CD4-positive, alpha-beta T cell (primary cell): ENCODE measurements at regions not wholly inside any gene's neighbourhood (a gene's known extent, or its start where the extent isn't known, plus 50 kb on each side); places are given as distances from the start of the nearest gene placed in this dataset.

Experiments
- ATAC-seq: fragments of 200-7000 bp; cut with Tn5 transposase; one replicate; pipeline ENCODE4 v1.10.0; 2022; ENCODE audit warnings: mild to moderate bottlenecking; ENCODE audit not compliant: poor library complexity
- CTCF ChIA-PET: fragments of 350-600 bp; sonication (Branson Sonifier 250); formaldehyde crosslinking; loops from one replicate; lab custom pipeline; 2021; ENCODE audit warnings: antibody characterized with exemption, inconsistent platforms; lab: Charles Lee
- POLR2A ChIA-PET: fragments of 350-600 bp; sonication (Branson Sonifier 250); formaldehyde crosslinking; loops from one replicate; lab custom pipeline; 2021; ENCODE audit warnings: antibody characterized with exemption, inconsistent platforms; lab: Charles Lee
- DNase-seq, 14 experiments: peaks; one replicate each; pipeline ENCODE4 v3.0.0-alpha.2; 2013 to 2020; ENCODE audit warnings: mixed read lengths in 2 of 14
- H3K27ac ChIP-seq, 2 donors: one replicate each; pipeline versions ENCODE4 v1.5.1 to v1.7.0; 2013; ENCODE audit warnings: low read length in 2 of 2, low read depth in 1 of 2, mild to moderate bottlenecking in 1 of 2
- H3K27me3 ChIP-seq, 2 experiments: 1 replicate in 1 of 2; 2 replicates in 1 of 2; pipeline versions ENCODE4 v1.6.1 to v1.7.0; 2013; ENCODE audit warnings: low read length in 2 of 2, control low read depth in 1 of 2, mild to moderate bottlenecking in 1 of 2, moderate library complexity in 1 of 2; ENCODE audit not compliant: insufficient read depth in 2 of 2, control insufficient read depth in 1 of 2
- H3K36me3 ChIP-seq: one replicate; pipeline ENCODE4 v1.6.1; 2013; ENCODE audit warnings: low read length, control low read depth; ENCODE audit not compliant: insufficient read depth
- H3K4me1 ChIP-seq: one replicate; pipeline ENCODE4 v1.6.1; 2013; ENCODE audit warnings: low read length, control low read depth; ENCODE audit not compliant: insufficient read depth
- H3K4me3 ChIP-seq: one replicate; pipeline ENCODE4 v1.5.1; 2013; ENCODE audit warnings: mild to moderate bottlenecking, low read length, moderate library complexity
- H3K9me3 ChIP-seq, 2 experiments: 1 replicate in 1 of 2; 2 replicates in 1 of 2; pipeline versions ENCODE4 v1.6.1 to v1.7.0; 2013; ENCODE audit warnings: low read length in 2 of 2, mild to moderate bottlenecking in 2 of 2, control low read depth in 1 of 2, moderate library complexity in 1 of 2; ENCODE audit not compliant: control insufficient read depth in 1 of 2, insufficient read depth in 1 of 2
- H3K27ac Mint-ChIP-seq: one replicate; pipeline ENCODE4 v1.8.0; 2020; ENCODE audit warnings: mixed read lengths
- H3K27me3 Mint-ChIP-seq: one replicate; pipeline ENCODE4 v1.8.0; 2021; ENCODE audit warnings: mixed read lengths
- H3K36me3 Mint-ChIP-seq: one replicate; pipeline ENCODE4 v1.8.0; 2021; ENCODE audit warnings: low read depth, mixed read lengths
- H3K4me1 Mint-ChIP-seq: one replicate; pipeline ENCODE4 v1.8.0; 2021; ENCODE audit warnings: low read depth, mixed read lengths
- H3K4me3 Mint-ChIP-seq: one replicate; pipeline ENCODE4 v1.8.0; 2020; ENCODE audit warnings: mild to moderate bottlenecking, mixed read lengths
- H3K9me3 Mint-ChIP-seq: one replicate; pipeline ENCODE4 v1.8.0; 2020; ENCODE audit warnings: mixed read lengths
- intact Hi-C, 2 experiments: fragments of 100-400 bp; cut with DNase I in 1 of 2; cut with micrococcal nuclease in 1 of 2; formaldehyde crosslinking; loops; one replicate each; pipeline versions ENCODE4 v1.15.1 to v1.9.0; 2023 to 2025; cut with DNase I, micrococcal nuclease
- TF ChIP-seq, protein P1 (sequence below): fragments of 200-600 bp; IDR thresholded peaks from one replicate; pipeline ENCODE4 v1.8.0; 2022; ENCODE audit warnings: antibody characterized with exemption, mild to moderate bottlenecking

DNA sequence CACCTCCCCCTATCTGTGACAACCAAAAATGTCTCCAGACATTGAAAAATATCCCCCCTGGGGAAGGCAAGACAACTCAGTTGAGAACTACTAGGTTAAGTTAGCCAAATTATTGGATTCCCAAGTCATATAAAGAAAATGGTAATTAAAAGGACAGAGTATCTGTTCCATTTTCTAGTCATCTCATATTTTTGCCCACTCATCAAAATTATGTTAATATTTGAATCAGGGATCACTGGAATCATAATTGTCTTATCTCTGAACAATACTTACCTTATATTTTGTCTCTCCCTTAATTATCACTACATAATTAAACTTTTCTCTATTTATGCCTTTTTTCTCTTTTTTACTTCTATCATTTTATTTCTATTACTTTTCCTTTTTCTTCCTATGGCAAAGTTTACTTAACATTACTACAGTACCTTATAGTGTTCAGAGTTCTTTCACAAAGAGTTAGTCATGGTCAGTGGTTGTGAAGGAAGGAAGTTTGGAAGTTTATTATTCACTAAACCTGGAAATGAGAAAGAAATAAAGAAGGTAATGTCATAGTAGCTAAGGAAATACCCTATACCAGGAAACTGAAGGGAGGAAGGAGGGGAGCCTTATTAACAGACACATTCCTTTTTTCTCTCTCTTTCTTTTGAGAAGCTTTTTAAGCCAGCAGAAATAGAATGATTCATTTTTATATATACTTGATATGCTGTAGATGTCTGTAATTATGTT lies 332.9 kb downstream of the COL12A1 start:
- TF ChIP-seq, protein P1, sequence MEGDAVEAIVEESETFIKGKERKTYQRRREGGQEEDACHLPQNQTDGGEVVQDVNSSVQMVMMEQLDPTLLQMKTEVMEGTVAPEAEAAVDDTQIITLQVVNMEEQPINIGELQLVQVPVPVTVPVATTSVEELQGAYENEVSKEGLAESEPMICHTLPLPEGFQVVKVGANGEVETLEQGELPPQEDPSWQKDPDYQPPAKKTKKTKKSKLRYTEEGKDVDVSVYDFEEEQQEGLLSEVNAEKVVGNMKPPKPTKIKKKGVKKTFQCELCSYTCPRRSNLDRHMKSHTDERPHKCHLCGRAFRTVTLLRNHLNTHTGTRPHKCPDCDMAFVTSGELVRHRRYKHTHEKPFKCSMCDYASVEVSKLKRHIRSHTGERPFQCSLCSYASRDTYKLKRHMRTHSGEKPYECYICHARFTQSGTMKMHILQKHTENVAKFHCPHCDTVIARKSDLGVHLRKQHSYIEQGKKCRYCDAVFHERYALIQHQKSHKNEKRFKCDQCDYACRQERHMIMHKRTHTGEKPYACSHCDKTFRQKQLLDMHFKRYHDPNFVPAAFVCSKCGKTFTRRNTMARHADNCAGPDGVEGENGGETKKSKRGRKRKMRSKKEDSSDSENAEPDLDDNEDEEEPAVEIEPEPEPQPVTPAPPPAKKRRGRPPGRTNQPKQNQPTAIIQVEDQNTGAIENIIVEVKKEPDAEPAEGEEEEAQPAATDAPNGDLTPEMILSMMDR, result no peak
- Histone ChIP-seq H3K36me3 (no peaks in the 10 kb centered on the region), H3K27ac (no peak overlapping the region), H3K27me3 (no peaks in the 10 kb centered on the region), H3K4me1 (no peaks in the 10 kb centered on the region), H3K9me3 (peaks cover 3% of the 10 kb centered on the region in 2 experiments), H3K4me3 (no peak overlapping the region)
- no peak overlapping the region for H3K27ac Mint-ChIP-seq
- ChIA-PET CTCF (no interaction called here), POLR2A (no interaction called here)
- ATAC-seq (no peak), DNase-seq (no peak)
- H3K4me1 Mint-ChIP-seq, result no peaks in the 10 kb centered on the region
- H3K36me3 Mint-ChIP-seq, result no peaks in the 10 kb centered on the region
- intact Hi-C loops, result no loop called here
- peaks cover 15% of the 10 kb centered on the region for H3K9me3 Mint-ChIP-seq
- no peak overlapping the region for H3K4me3 Mint-ChIP-seq
- H3K27me3 Mint-ChIP-seq, result no peaks in the 10 kb centered on the region

DNA sequence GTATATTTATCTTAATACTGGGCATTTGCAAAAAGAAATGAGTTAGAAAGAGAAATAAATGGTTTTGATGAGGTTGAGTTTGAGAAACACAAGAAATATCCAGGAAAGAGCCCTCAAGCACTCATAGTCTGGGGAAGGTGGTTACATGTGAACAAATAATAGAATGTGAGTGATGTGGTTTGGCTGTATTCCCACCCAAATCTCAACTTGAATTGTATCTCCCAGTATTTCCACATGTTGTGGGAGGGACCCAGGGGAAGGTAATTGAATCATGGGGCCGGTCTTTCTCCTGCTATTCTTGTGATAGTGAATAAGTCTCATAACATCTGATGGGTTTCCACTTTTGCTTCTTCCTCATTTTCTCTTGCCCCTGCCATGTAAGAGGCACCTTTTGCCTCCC lies 334.1 kb downstream of the COL12A1 start:
- no peak overlapping the region for H3K27ac ChIP-seq
- no peaks in the 10 kb centered on the region for H3K4me1 ChIP-seq
- no peaks in the 10 kb centered on the region for H3K36me3 ChIP-seq
- ChIA-PET POLR2A (no interaction called here), CTCF (no interaction called here)
- no peak for DNase-seq
- no peak overlapping the region for H3K27ac Mint-ChIP-seq
- H3K36me3 Mint-ChIP-seq, result no peaks in the 10 kb centered on the region
- no peaks in the 10 kb centered on the region for H3K27me3 ChIP-seq
- H3K9me3 ChIP-seq, result peaks cover 3% of the 10 kb centered on the region in 2 experiments
- ATAC-seq, result no peak
- H3K4me3 ChIP-seq, result no peak overlapping the region
- TF ChIP-seq, protein P1, result no peak
- no peaks in the 10 kb centered on the region for H3K27me3 Mint-ChIP-seq
- no peaks in the 10 kb centered on the region for H3K4me1 Mint-ChIP-seq
- peaks cover 12% of the 10 kb centered on the region for H3K9me3 Mint-ChIP-seq
- intact Hi-C loops, result no loop called here
- no peak overlapping the region for H3K4me3 Mint-ChIP-seq

DNA sequence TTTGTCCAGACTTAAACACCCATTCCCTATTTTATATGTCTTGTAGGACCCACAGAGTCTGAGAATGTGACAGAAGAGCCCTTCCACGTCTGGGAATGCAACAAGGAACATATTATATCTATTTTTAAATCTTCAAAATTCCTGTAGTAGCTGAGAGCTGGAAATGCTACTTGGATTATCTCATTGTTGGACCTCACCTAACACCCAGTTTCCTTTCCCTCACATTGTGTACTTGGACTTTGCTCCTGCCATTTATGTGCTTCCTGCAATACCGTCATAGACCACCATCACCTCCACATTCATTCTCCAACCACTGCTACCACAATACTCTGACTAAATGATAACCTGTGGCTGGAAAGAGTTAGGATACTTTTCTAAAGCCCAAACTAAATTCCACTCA lies 335.4 kb downstream of the COL12A1 start:
- no peaks in the 10 kb centered on the region for H3K27me3 ChIP-seq
- H3K27ac ChIP-seq, result no peak overlapping the region
- ATAC-seq (no peak), DNase-seq (no peak)
- no peak overlapping the region for H3K4me3 ChIP-seq
- TF ChIP-seq, protein P1, result no peak
- peaks cover 3% of the 10 kb centered on the region in 2 experiments for H3K9me3 ChIP-seq
- CTCF ChIA-PET, result no interaction called here
- POLR2A ChIA-PET, result no interaction called here
- H3K27ac Mint-ChIP-seq, result no peak overlapping the region
- H3K27me3 Mint-ChIP-seq, result no peaks in the 10 kb centered on the region
- no peaks in the 10 kb centered on the region for H3K36me3 ChIP-seq
- no peaks in the 10 kb centered on the region for H3K4me1 Mint-ChIP-seq
- no peak overlapping the region for H3K4me3 Mint-ChIP-seq
- no peaks in the 10 kb centered on the region for H3K4me1 ChIP-seq
- H3K9me3 Mint-ChIP-seq, result peaks cover 15% of the 10 kb centered on the region
- no peaks in the 10 kb centered on the region for H3K36me3 Mint-ChIP-seq
- intact Hi-C loops, result no loop called here
